HepG2 (cell line): ENCODE measurements at regions not wholly inside any gene's neighbourhood (a gene's known extent, or its start where the extent isn't known, plus 50 kb on each side); places are given as distances from the start of the nearest gene placed in this dataset.
A peak's percentile ranks its signal among the peaks of the same experiment; 100 is the strongest.

ENCODE experiments used
- ATAC-seq: fragments of 200-7000 bp; cut with Tn5 transposase; 3 replicates; pipeline ENCODE4 v1.9.1; 2020; ENCODE audit warnings: mild to moderate bottlenecking, moderate library complexity
- BruUV-seq: library from RNA; stranded (reverse); fragments of 400-500 nt; replicated peaks from 2 replicates; lab custom pipeline; 2021; lab: Mats Ljungman, UMichigan
- CTCF ChIA-PET: fragments of 300-600 bp; formaldehyde crosslinking; extraction: SDS; loops from one replicate; lab custom pipeline; 2021; ENCODE audit warnings: low total read pairs, inconsistent platforms, low intra/inter-chr PET ratio; lab: Yijun Ruan, JAX
- POLR2A ChIA-PET: fragments of 350-600 bp; sonication (Branson Sonifier 250); formaldehyde crosslinking; loops from one replicate; lab custom pipeline; 2020; ENCODE audit warnings: antibody characterized with exemption, inconsistent platforms; lab: Yijun Ruan, JAX
- DNase-seq: peaks from one replicate; pipeline ENCODE4 v3.0.0-alpha.2; 2015; ENCODE audit warnings: low spot score
- FAIRE-seq: peaks from 3 replicates; lab custom pipeline; 2011; peaks lifted over from hg19 to GRCh38; lab: Jason Lieb, UNC
- H2AFZ ChIP-seq: one replicate; pipeline ENCODE4 v1.6.1; 2011; ENCODE audit warnings: low read length, inconsistent platforms
- H3K27ac ChIP-seq: fragments of 300-600 bp; 3 replicates; pipeline ENCODE4 v1.8.0; 2011; ENCODE audit warnings: mixed run types, mild to moderate bottlenecking, mixed read lengths, low read length, inconsistent platforms; ENCODE audit not compliant: insufficient read depth; ENCODE audit errors: extremely low read length
- H3K27me3 ChIP-seq, 2 experiments: fragments of 200-600 bp in 1 of 2; 2 replicates in 1 of 2; 3 replicates in 1 of 2; pipeline versions ENCODE4 v1.6.0 to v1.8.0; 2011; ENCODE audit warnings: low read length in 2 of 2, mild to moderate bottlenecking in 2 of 2, moderate library complexity in 2 of 2, inconsistent platforms in 1 of 2; ENCODE audit not compliant: insufficient read depth in 2 of 2, control insufficient read depth in 1 of 2
- H3K36me3 ChIP-seq, 2 experiments: fragments of 200-600 bp in 1 of 2; replicated peaks in 1 of 2; 2 replicates in 1 of 2; 3 replicates in 1 of 2; pipeline versions ENCODE4 v1.5.1 to v1.8.0; 2011; ENCODE audit warnings: low read length in 2 of 2, inconsistent platforms in 1 of 2; ENCODE audit not compliant: insufficient read depth in 2 of 2, control insufficient read depth in 1 of 2
- H3K4me1 ChIP-seq: 2 replicates; pipeline ENCODE4 v1.5.1; 2012; ENCODE audit warnings: low read length, inconsistent platforms; ENCODE audit not compliant: insufficient read depth
- H3K4me2 ChIP-seq: 2 replicates; pipeline ENCODE4 v1.6.0; 2011; ENCODE audit warnings: low read depth, low read length, inconsistent platforms
- H3K4me3 ChIP-seq, 3 experiments: fragments of 200-600 bp in 1 of 3; sonication (generic), shearing (Covaris generic) in 1 of 3; replicated peaks in 1 of 3; 2 replicates each; pipeline ENCODE4 v1.5.1; 2011 to 2016; ENCODE audit warnings: low read length in 3 of 3, inconsistent platforms in 2 of 3, low read depth in 2 of 3, mild to moderate bottlenecking in 2 of 3, control low read depth in 1 of 3, mixed read lengths in 1 of 3; ENCODE audit not compliant: insufficient read depth in 1 of 3
- H3K79me2 ChIP-seq: one replicate; pipeline ENCODE4 v1.6.1; 2011; ENCODE audit warnings: low read length, inconsistent platforms; ENCODE audit not compliant: insufficient read depth
- H3K9ac ChIP-seq: 2 replicates; pipeline ENCODE4 v1.6.0; 2011; ENCODE audit warnings: mild to moderate bottlenecking, low read depth, low read length, inconsistent platforms; ENCODE audit not compliant: insufficient read depth
- H3K9me3 ChIP-seq: 2 replicates; pipeline ENCODE4 v1.5.1; 2012; ENCODE audit warnings: mild to moderate bottlenecking, low read length
- H4K20me1 ChIP-seq: 2 replicates; pipeline ENCODE4 v1.6.0; 2011; ENCODE audit warnings: inconsistent platforms, mild to moderate bottlenecking, low read length, moderate library complexity; ENCODE audit not compliant: insufficient read depth
- DNMT1 ChIP-seq: sonication (generic); formaldehyde crosslinking; IDR thresholded peaks from 2 replicates; pipeline ENCODE4 v1.5.1; 2020; ENCODE audit warnings: mild to moderate bottlenecking, missing genetic modification reagents
- EED ChIP-seq: sonication (generic); formaldehyde crosslinking; IDR thresholded peaks from 2 replicates; pipeline ENCODE4 v1.5.0; 2020; ENCODE audit warnings: mild to moderate bottlenecking, missing genetic modification reagents
- HHEX ChIP-seq: IDR thresholded peaks from 2 replicates; pipeline ENCODE4 v1.6.1; 2016; ENCODE audit warnings: control low read depth
- MAFK ChIP-seq, 2 experiments: IDR thresholded peaks in 1 of 2; conservative IDR thresholded peaks in 1 of 2; 2 replicates each; pipeline ENCODE4 v1.6.1; 2011; ENCODE audit warnings: improper control_type of control experiment in 2 of 2, low read length in 2 of 2
- RAD21 ChIP-seq: fragments of 450-650 bp; formaldehyde crosslinking; IDR thresholded peaks from 2 replicates; pipeline ENCODE4 v1.5.0; 2020; ENCODE audit warnings: mild to moderate bottlenecking
- TBX3 ChIP-seq: fragments of 450-650 bp; IDR thresholded peaks from 2 replicates; pipeline ENCODE4 v1.6.1; 2017; ENCODE audit warnings: antibody characterized with exemption, mild to moderate bottlenecking, inconsistent platforms, borderline replicate concordance
- TCF7L2 ChIP-seq: IDR thresholded peaks from 2 replicates; pipeline ENCODE4 v1.6.1; 2011; ENCODE audit warnings: mild to moderate bottlenecking, low read depth, low read length, moderate library complexity
- TRIM24 ChIP-seq: sonication (generic); formaldehyde crosslinking; IDR thresholded peaks from 2 replicates; pipeline ENCODE4 v1.8.0; 2022; ENCODE audit warnings: mild to moderate bottlenecking, missing genetic modification reagents
- ZC3H4 ChIP-seq: sonication (generic); formaldehyde crosslinking; IDR thresholded peaks from 2 replicates; pipeline ENCODE4 v1.4.0; 2020; ENCODE audit warnings: missing genetic modification reagents, borderline replicate concordance
- ZSCAN25 ChIP-seq: sonication (generic); formaldehyde crosslinking; IDR thresholded peaks from 2 replicates; pipeline ENCODE4 v1.8.0; 2022; ENCODE audit warnings: mild to moderate bottlenecking, missing genetic modification reagents
- WGBS: methylation state at CpG from one replicate; pipeline ENCODE4 v1.1.6; 2017; ENCODE audit warnings: low lambda C conversion rate; 5-methylcytosine and 5-hydroxymethylcytosine counted together
- in situ Hi-C: cut with HindIII; loops from 2 replicates; pipeline ENCODE4 v1.10.0; 2017; ENCODE audit warnings: low pct_unique_long_range_greater_than_20kb; ENCODE audit not compliant: extremely low pct_ligation_motif_present
- intact Hi-C: fragments of 100-400 bp; cut with micrococcal nuclease; formaldehyde crosslinking; loops from one replicate; pipeline ENCODE4 v1.10.0; 2022; ENCODE audit not compliant: unreplicated experiment
- TF ChIP-seq, protein P1 (sequence below): sonication (generic); formaldehyde crosslinking; IDR thresholded peaks from 2 replicates; pipeline ENCODE4 v1.4.0; 2020; ENCODE audit warnings: mild to moderate bottlenecking, missing genetic modification reagents
- TF ChIP-seq, protein P2 (sequence below): sonication (generic); formaldehyde crosslinking; IDR thresholded peaks from 2 replicates; pipeline ENCODE4 v1.9.0; 2021; ENCODE audit warnings: missing genetic modification reagents, mild to moderate bottlenecking, borderline replicate concordance

DNA sequence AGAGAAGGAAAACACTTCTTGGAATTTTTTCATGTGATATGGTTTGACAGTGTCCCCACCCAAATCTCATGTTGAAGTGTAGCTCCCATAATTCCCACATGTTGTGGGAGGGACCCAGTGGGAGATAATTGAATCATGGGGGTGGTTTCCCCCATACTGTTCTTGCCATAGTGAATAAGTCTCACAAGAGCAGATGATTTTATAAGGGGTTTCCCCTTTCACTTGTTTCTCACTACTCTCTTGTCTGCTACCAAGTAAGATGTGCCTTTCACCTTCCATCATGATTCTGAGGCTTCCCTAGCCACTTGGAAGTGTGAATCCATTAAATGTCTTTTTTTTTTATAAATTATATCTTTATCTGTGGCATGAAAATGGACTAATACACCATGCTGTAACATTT lies 250.7 kb downstream of the LPIN1 start (continued):
- TF ChIP-seq ZSCAN25: no peak
- TF ChIP-seq EED (CRISPR knock-in tag): no peak
- TF ChIP-seq TRIM24: no peak

DNA sequence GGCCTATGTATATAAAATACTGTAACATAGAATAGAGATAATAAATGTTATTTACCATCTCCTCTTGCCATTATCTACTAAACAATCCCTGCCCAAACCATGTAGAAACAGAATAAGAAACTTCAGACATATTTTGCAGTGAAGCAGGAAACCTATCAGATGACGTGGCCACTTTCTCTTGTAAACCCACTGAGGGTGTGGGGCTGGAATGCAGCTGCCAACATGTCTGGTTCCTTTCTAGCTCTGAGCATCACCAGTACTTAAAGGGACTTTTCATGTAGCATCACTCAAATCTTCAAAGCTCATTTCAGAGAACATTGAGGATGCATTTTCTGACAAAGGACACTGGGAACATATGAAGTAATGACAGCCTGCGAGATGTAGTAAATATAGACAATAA lies 251.8 kb downstream of the LPIN1 start:
- no peak overlapping the region for H3K9ac ChIP-seq
- H3K27me3 ChIP-seq: no peaks in the 10 kb centered on the region
- no peaks in the 10 kb centered on the region for H3K9me3 ChIP-seq
- H3K4me2 ChIP-seq: no peak overlapping the region
- no peaks in the 10 kb centered on the region for H3K36me3 ChIP-seq
- WGBS: 0% methylated on average over 2 of the region's 2 CpGs
- no peaks in the 10 kb centered on the region for H3K79me2 ChIP-seq
- CTCF ChIA-PET: no interaction called here
- TF ChIP-seq, protein P1, sequence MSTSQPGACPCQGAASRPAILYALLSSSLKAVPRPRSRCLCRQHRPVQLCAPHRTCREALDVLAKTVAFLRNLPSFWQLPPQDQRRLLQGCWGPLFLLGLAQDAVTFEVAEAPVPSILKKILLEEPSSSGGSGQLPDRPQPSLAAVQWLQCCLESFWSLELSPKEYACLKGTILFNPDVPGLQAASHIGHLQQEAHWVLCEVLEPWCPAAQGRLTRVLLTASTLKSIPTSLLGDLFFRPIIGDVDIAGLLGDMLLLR (CRISPR knock-in tag): no peak
- 0 out of 2 replicates have a peak, but pooled peaks have one; percentile 22 for TF ChIP-seq TCF7L2
- in situ Hi-C loops: no loop called here
- no peak overlapping the region for H3K27ac ChIP-seq
- H3K4me1 ChIP-seq: no peaks in the 10 kb centered on the region
- no peak overlapping the region for H2AFZ ChIP-seq
- intact Hi-C loops: no loop called here
- FAIRE-seq (no peak), DNase-seq (no peak), ATAC-seq (no peak)
- no peaks in the 10 kb centered on the region for H4K20me1 ChIP-seq
- BruUV-seq: no TSS peak
- POLR2A ChIA-PET: no interaction called here
- H3K4me3 ChIP-seq: no peak overlapping the region

DNA sequence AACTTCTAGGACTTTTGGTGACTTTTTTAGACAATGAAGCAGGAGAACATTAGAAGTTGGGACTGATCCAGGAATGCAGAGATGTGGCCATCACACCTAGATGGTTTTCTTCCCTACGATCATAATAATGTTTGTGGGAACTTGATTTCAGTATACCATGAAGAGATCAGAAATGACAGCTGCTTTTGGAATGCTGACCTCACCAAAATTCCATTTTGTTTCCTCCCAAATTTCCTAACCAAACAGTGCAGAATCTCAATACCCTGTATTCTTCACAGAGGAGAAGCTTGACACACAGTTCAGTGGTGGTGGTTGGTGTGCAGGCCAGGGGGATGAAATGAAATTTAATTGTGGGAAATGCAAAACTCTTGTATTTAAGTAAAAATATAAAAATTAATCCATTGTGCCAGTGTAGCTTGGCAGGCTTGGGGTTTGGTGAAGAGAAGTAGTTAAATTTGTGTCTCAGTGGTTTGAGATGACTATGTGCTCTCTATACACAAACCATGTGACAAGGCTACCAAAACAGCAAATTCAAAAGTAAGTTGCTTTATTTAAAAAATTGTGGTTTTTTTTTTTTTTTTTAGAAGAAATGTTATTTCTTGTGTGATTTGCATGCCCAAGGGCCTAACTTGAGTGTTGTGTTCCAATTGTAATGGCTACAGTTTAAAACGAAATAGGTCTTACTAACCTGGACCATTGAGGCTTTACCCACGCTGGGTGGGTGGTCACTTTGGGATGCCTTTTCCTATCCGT lies 252.4 kb downstream of the LPIN1 start:
- Histone ChIP-seq H3K4me2 (no peak overlapping the region), H3K4me1 (no peaks in the 10 kb centered on the region), H3K9me3 (no peaks in the 10 kb centered on the region), H3K79me2 (no peaks in the 10 kb centered on the region), H3K4me3 (no peak overlapping the region), H3K9ac (no peak overlapping the region), H4K20me1 (no peaks in the 10 kb centered on the region), H3K27me3 (no peaks in the 10 kb centered on the region), H3K36me3 (no peaks in the 10 kb centered on the region), H3K27ac (no peak overlapping the region), H2AFZ (no peak overlapping the region)
- WGBS: 2% methylated on average over 4 of the region's 4 CpGs
- no TSS peak for BruUV-seq
- intact Hi-C loops: no loop called here
- no peak for ATAC-seq
- TF ChIP-seq HHEX (CRISPR knock-in tag): no peak
- no peak for TF ChIP-seq DNMT1
- TF ChIP-seq TBX3: no peak
- no peak for TF ChIP-seq RAD21 (CRISPR knock-in tag)
- TF ChIP-seq ZC3H4: no peak
- TF ChIP-seq, protein P2, sequence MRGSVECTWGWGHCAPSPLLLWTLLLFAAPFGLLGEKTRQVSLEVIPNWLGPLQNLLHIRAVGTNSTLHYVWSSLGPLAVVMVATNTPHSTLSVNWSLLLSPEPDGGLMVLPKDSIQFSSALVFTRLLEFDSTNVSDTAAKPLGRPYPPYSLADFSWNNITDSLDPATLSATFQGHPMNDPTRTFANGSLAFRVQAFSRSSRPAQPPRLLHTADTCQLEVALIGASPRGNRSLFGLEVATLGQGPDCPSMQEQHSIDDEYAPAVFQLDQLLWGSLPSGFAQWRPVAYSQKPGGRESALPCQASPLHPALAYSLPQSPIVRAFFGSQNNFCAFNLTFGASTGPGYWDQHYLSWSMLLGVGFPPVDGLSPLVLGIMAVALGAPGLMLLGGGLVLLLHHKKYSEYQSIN (CRISPR knock-in tag): no peak
- peak in 1 of 2 experiments; percentile 35; a peak in 1 of 4 replicates for TF ChIP-seq MAFK (conservative IDR thresholded peaks at IDR 0.05 in 1 of 2, IDR thresholded peaks at IDR 0.05 in 1 of 2; ENCODE audit: low read length in 2 of 2)
- POLR2A ChIA-PET: no interaction called here
- CTCF ChIA-PET: no interaction called here
- FAIRE-seq: no peak
- DNase-seq: no peak
- in situ Hi-C loops: no loop called here
